HFFc6 (cell line): ENCODE measurements at regions not wholly inside any gene's neighbourhood (a gene's known extent, or its start where the extent isn't known, plus 50 kb on each side); places are given as distances from the start of the nearest gene placed in this dataset.

Experiments used
- DNase-seq: peaks from one replicate; pipeline ENCODE4 v3.0.0-alpha.2; 2018
- H3K27ac Mint-ChIP-seq: 2 replicates; pipeline ENCODE4 v1.8.0; 2020; ENCODE audit warnings: mild to moderate bottlenecking, mixed read lengths
- H3K27me3 Mint-ChIP-seq: 2 replicates; pipeline ENCODE4 v1.8.0; 2021; ENCODE audit warnings: mild to moderate bottlenecking, moderate library complexity, mixed read lengths; ENCODE audit not compliant: insufficient read depth
- H3K36me3 Mint-ChIP-seq: 2 replicates; pipeline ENCODE4 v1.8.0; 2021; ENCODE audit warnings: low read depth, mixed read lengths
- H3K4me1 Mint-ChIP-seq: 2 replicates; pipeline ENCODE4 v1.8.0; 2020; ENCODE audit warnings: low read depth, mixed read lengths
- H3K4me3 Mint-ChIP-seq: 2 replicates; pipeline ENCODE4 v1.8.0; 2020; ENCODE audit warnings: mild to moderate bottlenecking, moderate library complexity, mixed read lengths
- H3K9me3 Mint-ChIP-seq: 2 replicates; pipeline ENCODE4 v1.8.0; 2020; ENCODE audit warnings: mild to moderate bottlenecking, mixed read lengths
- TF ChIP-seq, protein P1 (sequence below): fragments of 200-600 bp; sonication (generic); IDR thresholded peaks from 2 replicates; pipeline ENCODE4 v1.5.0; 2021; ENCODE audit warnings: antibody characterized with exemption, mild to moderate bottlenecking

GRCh38 chr6:99780556-99780885 is 173.9 kb downstream of the PRDM13 start:
- TF ChIP-seq, protein P1, sequence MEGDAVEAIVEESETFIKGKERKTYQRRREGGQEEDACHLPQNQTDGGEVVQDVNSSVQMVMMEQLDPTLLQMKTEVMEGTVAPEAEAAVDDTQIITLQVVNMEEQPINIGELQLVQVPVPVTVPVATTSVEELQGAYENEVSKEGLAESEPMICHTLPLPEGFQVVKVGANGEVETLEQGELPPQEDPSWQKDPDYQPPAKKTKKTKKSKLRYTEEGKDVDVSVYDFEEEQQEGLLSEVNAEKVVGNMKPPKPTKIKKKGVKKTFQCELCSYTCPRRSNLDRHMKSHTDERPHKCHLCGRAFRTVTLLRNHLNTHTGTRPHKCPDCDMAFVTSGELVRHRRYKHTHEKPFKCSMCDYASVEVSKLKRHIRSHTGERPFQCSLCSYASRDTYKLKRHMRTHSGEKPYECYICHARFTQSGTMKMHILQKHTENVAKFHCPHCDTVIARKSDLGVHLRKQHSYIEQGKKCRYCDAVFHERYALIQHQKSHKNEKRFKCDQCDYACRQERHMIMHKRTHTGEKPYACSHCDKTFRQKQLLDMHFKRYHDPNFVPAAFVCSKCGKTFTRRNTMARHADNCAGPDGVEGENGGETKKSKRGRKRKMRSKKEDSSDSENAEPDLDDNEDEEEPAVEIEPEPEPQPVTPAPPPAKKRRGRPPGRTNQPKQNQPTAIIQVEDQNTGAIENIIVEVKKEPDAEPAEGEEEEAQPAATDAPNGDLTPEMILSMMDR = no peak
- Mint-ChIP-seq H3K27ac (no peak overlapping the region), H3K4me3 (no peak overlapping the region), H3K27me3 (peaks cover 8% of the 10 kb centered on the region), H3K9me3 (no peaks in the 10 kb centered on the region), H3K36me3 (no peaks in the 10 kb centered on the region), H3K4me1 (no peaks in the 10 kb centered on the region)
- no peak for DNase-seq

DNA sequence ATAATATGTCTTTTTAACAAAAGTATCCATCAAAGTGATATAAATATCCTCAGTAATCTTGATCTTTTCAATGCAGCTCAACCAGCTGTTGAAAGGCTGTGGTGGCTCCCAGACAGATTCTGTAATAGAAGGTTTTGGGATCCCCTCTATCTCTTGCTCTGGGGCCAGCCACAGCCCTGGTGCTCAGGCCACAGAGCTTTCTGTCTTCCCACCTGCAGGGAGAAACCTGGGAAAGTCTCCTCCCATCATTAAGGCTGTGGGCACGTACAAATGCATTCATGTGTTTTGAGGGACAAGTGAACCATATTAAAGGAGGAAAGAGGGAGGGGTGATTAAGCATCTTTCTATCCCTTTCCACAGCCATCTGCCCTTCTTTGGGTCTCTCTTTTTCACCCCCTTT is 183.1 kb downstream of the PRDM13 start:
- no peaks in the 10 kb centered on the region for H3K4me1 Mint-ChIP-seq
- no peak overlapping the region for H3K4me3 Mint-ChIP-seq
- DNase-seq = no peak
- no peaks in the 10 kb centered on the region for H3K36me3 Mint-ChIP-seq
- no peak overlapping the region for H3K27ac Mint-ChIP-seq
- TF ChIP-seq, protein P1 = no peak
- H3K27me3 Mint-ChIP-seq = peaks cover 17% of the 10 kb centered on the region
- H3K9me3 Mint-ChIP-seq = no peaks in the 10 kb centered on the region

DNA sequence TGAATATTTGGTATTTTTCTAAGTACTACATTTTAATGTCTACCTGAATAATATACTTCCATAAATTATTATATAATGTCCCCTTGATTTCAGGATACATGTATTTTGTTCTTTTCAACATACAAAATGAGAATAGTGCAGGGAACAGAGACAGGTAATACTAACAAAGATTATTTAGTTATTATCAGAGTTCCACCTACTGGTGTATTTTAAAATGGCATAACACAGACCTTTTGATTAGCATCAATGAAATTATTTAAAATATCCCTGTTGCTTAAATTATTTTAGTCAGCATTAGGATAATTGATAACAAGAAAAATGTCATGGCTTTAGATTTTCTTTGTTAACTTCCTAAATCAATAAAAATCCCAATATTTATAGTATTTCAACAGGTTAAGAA is 184.0 kb downstream of the PRDM13 start:
- Mint-ChIP-seq H3K27me3 (peaks cover 16% of the 10 kb centered on the region), H3K27ac (no peak overlapping the region), H3K4me1 (no peaks in the 10 kb centered on the region), H3K9me3 (no peaks in the 10 kb centered on the region), H3K4me3 (no peak overlapping the region), H3K36me3 (no peaks in the 10 kb centered on the region)
- DNase-seq = no peak
- TF ChIP-seq, protein P1 = peak; percentile 72

DNA sequence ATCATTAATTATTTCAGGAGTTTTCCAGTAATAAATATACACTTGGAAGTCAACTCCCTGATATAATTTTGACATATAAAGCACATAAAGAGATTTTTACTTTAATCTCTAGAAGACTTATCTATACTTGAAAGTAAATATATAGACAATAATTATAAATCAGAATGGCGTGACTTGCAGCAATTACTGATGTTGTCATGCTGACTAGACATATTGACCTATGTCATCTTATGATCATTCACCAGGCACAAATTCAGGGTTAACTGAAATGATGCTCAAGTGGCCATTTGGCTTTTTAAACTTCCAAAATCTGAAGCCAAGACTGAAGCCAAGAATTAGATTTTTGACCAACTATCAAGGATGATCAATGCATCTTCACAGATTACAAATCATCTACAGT is 192.2 kb downstream of the MCHR2 start:
- H3K4me1 Mint-ChIP-seq = no peaks in the 10 kb centered on the region
- no peak overlapping the region for H3K27ac Mint-ChIP-seq
- no peaks in the 10 kb centered on the region for H3K9me3 Mint-ChIP-seq

GRCh38 chr6:99802396-99803031 is 191.5 kb downstream of the MCHR2 start:
- Mint-ChIP-seq H3K9me3 (no peaks in the 10 kb centered on the region), H3K27ac (no peak overlapping the region), H3K4me3 (no peak overlapping the region), H3K27me3 (peaks cover 3% of the 10 kb centered on the region), H3K36me3 (no peaks in the 10 kb centered on the region), H3K4me1 (no peaks in the 10 kb centered on the region)
- DNase-seq = no peak
- TF ChIP-seq, protein P1 = peak; percentile 37

More for the DNA sequence above, 192.2 kb downstream of the MCHR2 start:
- DNase-seq = no peak
- Mint-ChIP-seq H3K27me3 (no peaks in the 10 kb centered on the region; the same call in none of the 2 replicates), H3K36me3 (no peaks in the 10 kb centered on the region), H3K4me3 (no peak overlapping the region)
- TF ChIP-seq, protein P1 = no peak
